CD4-positive, CD25-positive, alpha-beta regulatory T cell (primary cell): ENCODE measurements at regions not wholly inside any gene's neighbourhood (a gene's known extent, or its start where the extent isn't known, plus 50 kb on each side); places are given as distances from the start of the nearest gene placed in this dataset.

Source experiments
- ATAC-seq, 2 donors: fragments of 150-1000 bp; cut with Tn5 transposase; one replicate each; pipeline ENCODE4 v1.10.0; 2021; ENCODE audit warnings: low read depth in 2 of 2, moderate number of reproducible peaks in 2 of 2, moderate library complexity in 1 of 2
- DNase-seq, 3 donors: peaks; one replicate each; pipeline versions ENCODE4 v3.0.0 to v3.0.0-alpha.2; 2012 to 2022; ENCODE audit warnings: mixed read lengths in 1 of 3
- H3K27ac ChIP-seq: one replicate; pipeline ENCODE4 v1.7.0; 2013; ENCODE audit warnings: mild to moderate bottlenecking, low read length; ENCODE audit not compliant: insufficient read depth, poor library complexity, severe bottlenecking
- H3K27me3 ChIP-seq: one replicate; pipeline ENCODE4 v1.7.0; 2013; ENCODE audit warnings: low read length; ENCODE audit not compliant: control insufficient read depth, insufficient read depth
- H3K36me3 ChIP-seq: one replicate; pipeline ENCODE4 v1.7.0; 2013; ENCODE audit warnings: mild to moderate bottlenecking, low read length, moderate library complexity; ENCODE audit not compliant: control insufficient read depth, insufficient read depth
- H3K4me1 ChIP-seq: 2 replicates; pipeline ENCODE4 v1.7.0; 2013; ENCODE audit warnings: mild to moderate bottlenecking, low read length; ENCODE audit not compliant: insufficient read depth, control insufficient read depth, poor library complexity, severe bottlenecking
- H3K4me3 ChIP-seq: one replicate; pipeline ENCODE4 v1.7.0; 2013; ENCODE audit warnings: low read depth, mild to moderate bottlenecking, low read length, moderate library complexity
- H3K9me3 ChIP-seq, 2 experiments: 1 replicate in 1 of 2; 2 replicates in 1 of 2; pipeline ENCODE4 v1.7.0; 2013; ENCODE audit warnings: low read length in 2 of 2, mild to moderate bottlenecking in 1 of 2, moderate library complexity in 1 of 2; ENCODE audit not compliant: control insufficient read depth in 2 of 2
- H3K27ac Mint-ChIP-seq, 3 donors: one replicate each; pipeline ENCODE4 v1.8.0; 2020 to 2022; ENCODE audit warnings: mild to moderate bottlenecking in 3 of 3, mixed read lengths in 3 of 3, moderate library complexity in 2 of 3
- H3K27me3 Mint-ChIP-seq: one replicate; pipeline ENCODE4 v1.8.0; 2022; ENCODE audit warnings: mild to moderate bottlenecking, mixed read lengths
- H3K36me3 Mint-ChIP-seq: one replicate; pipeline ENCODE4 v1.8.0; 2020; ENCODE audit warnings: mixed read lengths
- H3K4me1 Mint-ChIP-seq, 4 donors: one replicate each; pipeline ENCODE4 v1.8.0; 2020 to 2022; ENCODE audit warnings: mixed read lengths in 4 of 4, mild to moderate bottlenecking in 1 of 4
- H3K4me3 Mint-ChIP-seq, 4 donors: one replicate each; pipeline ENCODE4 v1.8.0; 2020 to 2022; ENCODE audit warnings: mild to moderate bottlenecking in 4 of 4, mixed read lengths in 4 of 4, moderate library complexity in 3 of 4
- H3K9me3 Mint-ChIP-seq, 7 donors: one replicate each; pipeline ENCODE4 v1.8.0; 2020 to 2022; ENCODE audit warnings: mixed read lengths in 7 of 7, mild to moderate bottlenecking in 3 of 7, moderate library complexity in 2 of 7

DNA sequence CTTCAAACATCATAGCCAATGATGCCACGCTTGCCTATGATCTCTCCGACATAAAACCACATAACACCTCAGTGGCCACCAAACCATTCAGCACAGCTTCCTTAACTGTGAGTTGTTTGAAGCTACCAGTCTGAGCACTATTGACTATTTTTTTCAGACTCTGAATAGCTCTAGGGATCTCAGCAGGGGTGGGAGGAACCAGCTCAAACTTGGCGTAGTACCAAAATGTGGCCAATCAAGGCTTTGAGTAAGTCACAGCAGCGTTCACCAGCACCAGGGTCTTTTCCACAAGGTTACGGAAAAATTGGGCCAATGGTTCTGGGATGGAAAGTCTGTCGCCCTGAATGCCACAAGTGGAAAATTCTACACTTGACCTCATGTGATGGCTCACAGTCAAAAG is 70.6 kb downstream of the SMPDL3A start:
- H3K9me3 Mint-ChIP-seq: peaks cover 0 to 2% (median 0%) of the 10 kb centered on the region in 7 donors
- Histone ChIP-seq H3K4me3 (no peak overlapping the region), H3K9me3 (no peaks in the 10 kb centered on the region), H3K36me3 (no peaks in the 10 kb centered on the region), H3K27ac (no peak overlapping the region), H3K4me1 (no peaks in the 10 kb centered on the region), H3K27me3 (no peaks in the 10 kb centered on the region)
- no peaks in the 10 kb centered on the region for H3K27me3 Mint-ChIP-seq
- ATAC-seq (no peak), DNase-seq (no peak)
- no peaks in the 10 kb centered on the region for H3K4me1 Mint-ChIP-seq
- H3K27ac Mint-ChIP-seq: no peak overlapping the region
- no peaks in the 10 kb centered on the region for H3K36me3 Mint-ChIP-seq
- H3K4me3 Mint-ChIP-seq: no peak overlapping the region

DNA sequence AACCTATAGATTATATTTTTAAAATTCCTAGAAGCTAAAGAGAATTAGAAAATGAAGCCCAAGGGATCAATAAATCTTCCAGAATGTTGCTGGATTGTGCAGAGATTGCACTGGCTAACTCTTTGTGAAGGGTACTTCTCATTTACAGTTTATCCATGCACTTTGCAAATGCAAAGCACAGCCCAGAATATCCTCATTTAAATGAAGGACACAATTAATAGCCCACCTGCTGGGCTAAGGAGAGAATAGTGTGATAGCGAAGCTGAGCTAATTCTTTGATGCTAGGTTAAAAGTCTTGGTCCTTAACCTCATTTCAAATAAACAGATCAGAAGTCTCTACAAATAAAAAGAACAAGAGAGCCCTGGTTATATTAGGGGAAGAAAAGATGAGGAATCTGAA is 72.5 kb downstream of the SMPDL3A start:
- no peaks in the 10 kb centered on the region for H3K36me3 ChIP-seq
- no peaks in the 10 kb centered on the region for H3K9me3 ChIP-seq
- Mint-ChIP-seq H3K9me3 (peaks cover 0 to 2% (median 0%) of the 10 kb centered on the region in 7 donors), H3K4me3 (no peak overlapping the region), H3K27me3 (no peaks in the 10 kb centered on the region), H3K27ac (no peak overlapping the region), H3K36me3 (no peaks in the 10 kb centered on the region), H3K4me1 (no peaks in the 10 kb centered on the region)
- H3K4me1 ChIP-seq: no peaks in the 10 kb centered on the region
- ATAC-seq (no peak), DNase-seq (no peak)
- H3K27ac ChIP-seq: no peak overlapping the region
- no peaks in the 10 kb centered on the region for H3K27me3 ChIP-seq
- no peak overlapping the region for H3K4me3 ChIP-seq

DNA sequence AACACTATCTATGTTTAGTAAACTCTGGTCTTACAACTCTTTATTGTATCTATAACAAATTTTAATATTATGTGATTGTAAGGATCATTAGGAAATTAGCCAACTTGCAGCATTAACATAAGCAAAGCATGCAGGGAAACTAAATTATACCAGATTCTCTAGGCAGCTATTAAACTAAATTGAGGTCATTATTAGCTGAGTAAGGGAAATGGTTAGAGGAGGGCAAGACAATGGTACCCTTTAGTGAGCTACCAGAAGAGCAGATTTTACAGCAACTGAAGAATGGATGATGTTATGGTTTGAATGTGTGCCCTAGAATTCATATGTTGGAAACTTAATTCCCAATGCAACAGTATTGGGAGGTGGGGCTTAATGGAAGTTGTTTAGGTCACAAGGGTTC is 79.1 kb downstream of the SMPDL3A start:
- DNase-seq (no peak), ATAC-seq (no peak)
- Histone ChIP-seq H3K27me3 (no peaks in the 10 kb centered on the region), H3K27ac (no peak overlapping the region), H3K4me3 (no peak overlapping the region), H3K4me1 (no peaks in the 10 kb centered on the region), H3K36me3 (no peaks in the 10 kb centered on the region), H3K9me3 (no peaks in the 10 kb centered on the region)
- no peak overlapping the region for H3K4me3 Mint-ChIP-seq
- H3K36me3 Mint-ChIP-seq: no peaks in the 10 kb centered on the region
- H3K27ac Mint-ChIP-seq: no peak overlapping the region
- no peaks in the 10 kb centered on the region for H3K4me1 Mint-ChIP-seq
- no peaks in the 10 kb centered on the region for H3K27me3 Mint-ChIP-seq
- peaks cover 0 to 3% (median 0%) of the 10 kb centered on the region in 7 donors for H3K9me3 Mint-ChIP-seq

DNA sequence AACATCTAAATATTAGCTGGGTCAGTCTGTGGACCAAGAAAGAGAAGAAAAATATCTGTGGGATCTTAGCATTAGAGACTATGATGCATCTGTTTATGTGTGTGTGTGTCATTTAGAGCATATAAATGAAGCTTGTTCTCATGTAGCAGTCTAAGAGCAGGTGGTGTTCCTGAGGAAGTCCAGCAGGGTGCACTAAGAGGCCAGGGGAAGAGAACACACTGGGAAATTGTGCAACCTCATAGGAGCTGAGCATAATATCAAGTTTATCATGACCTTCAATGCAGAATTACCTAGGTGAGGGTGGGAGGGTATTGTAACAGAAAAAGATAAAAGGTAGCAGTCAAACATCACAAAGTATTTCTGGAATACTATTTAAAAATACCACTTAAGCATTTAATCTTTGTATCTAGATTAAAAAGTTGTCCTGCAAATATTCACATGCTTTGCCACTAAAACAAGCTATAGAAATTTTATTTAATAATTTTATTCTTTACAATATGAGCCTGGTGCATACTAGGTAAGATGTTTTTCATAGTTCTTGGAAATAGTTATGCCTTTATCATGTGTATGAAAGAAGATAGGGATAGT is 80.5 kb downstream of the SMPDL3A start:
- Mint-ChIP-seq H3K4me3 (no peak overlapping the region), H3K4me1 (no peaks in the 10 kb centered on the region), H3K36me3 (no peaks in the 10 kb centered on the region), H3K27me3 (no peaks in the 10 kb centered on the region), H3K9me3 (peaks cover 0 to 5% (median 0%) of the 10 kb centered on the region in 7 donors), H3K27ac (no peak overlapping the region)
- Histone ChIP-seq H3K4me3 (no peak overlapping the region), H3K9me3 (no peaks in the 10 kb centered on the region), H3K27me3 (no peaks in the 10 kb centered on the region), H3K27ac (no peak overlapping the region), H3K4me1 (no peaks in the 10 kb centered on the region), H3K36me3 (no peaks in the 10 kb centered on the region)
- ATAC-seq (no peak), DNase-seq (peak in 1 of 3 donors; percentile 15)

DNA sequence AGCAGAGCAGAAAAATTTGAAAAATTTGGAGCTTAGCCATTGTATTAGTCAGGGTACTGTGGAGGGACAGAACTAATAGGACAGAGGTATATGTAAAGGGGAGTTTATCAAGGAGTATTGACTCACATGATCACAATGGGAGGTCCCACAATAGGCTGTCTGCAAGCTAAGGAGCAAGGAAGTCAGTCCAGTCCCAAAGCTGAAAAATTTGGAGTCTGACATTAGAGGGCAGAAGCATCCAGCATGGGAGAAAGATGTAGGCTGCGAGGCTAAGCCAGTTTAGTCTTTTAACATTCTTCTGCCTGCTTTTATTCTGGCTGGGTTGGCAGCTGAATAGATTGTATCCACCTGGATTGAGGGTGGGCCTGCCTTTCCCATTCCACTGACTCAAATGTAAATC is 82.0 kb downstream of the SMPDL3A start:
- Mint-ChIP-seq H3K9me3 (peaks cover 0 to 5% (median 0%) of the 10 kb centered on the region in 7 donors), H3K27ac (peak overlapping the region in 1 of 3 donors; percentile 11), H3K36me3 (no peaks in the 10 kb centered on the region), H3K27me3 (no peaks in the 10 kb centered on the region), H3K4me1 (no peaks in the 10 kb centered on the region), H3K4me3 (no peak overlapping the region)
- ATAC-seq (no peak), DNase-seq (no peak)
- Histone ChIP-seq H3K4me1 (no peaks in the 10 kb centered on the region), H3K4me3 (no peak overlapping the region), H3K9me3 (no peaks in the 10 kb centered on the region), H3K27me3 (no peaks in the 10 kb centered on the region), H3K27ac (no peak overlapping the region), H3K36me3 (no peaks in the 10 kb centered on the region)

DNA sequence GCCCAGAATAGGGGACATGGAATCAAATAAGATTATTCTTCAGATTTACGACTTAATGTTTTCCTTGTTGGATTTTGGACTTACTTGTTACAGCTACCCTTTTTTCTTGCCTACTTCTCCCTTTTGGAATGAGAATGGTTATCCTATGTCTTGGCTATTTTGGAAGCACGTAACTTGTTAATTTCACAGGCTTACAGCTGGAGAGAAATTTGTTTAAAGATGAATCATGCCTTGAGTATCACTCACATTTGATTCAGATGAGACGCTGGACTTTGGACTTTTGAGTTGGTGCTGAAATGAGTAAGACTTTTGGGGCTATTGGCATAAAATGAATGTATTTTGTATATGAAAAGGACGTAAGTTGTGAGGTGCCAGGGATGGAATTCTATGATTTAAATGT is 83.3 kb downstream of the SMPDL3A start:
- DNase-seq: no peak
- Mint-ChIP-seq H3K4me3 (no peak overlapping the region), H3K4me1 (no peaks in the 10 kb centered on the region), H3K9me3 (peaks cover 0 to 7% (median 0%) of the 10 kb centered on the region in 7 donors), H3K27me3 (no peaks in the 10 kb centered on the region), H3K36me3 (no peaks in the 10 kb centered on the region), H3K27ac (no peak overlapping the region)
- H3K9me3 ChIP-seq: no peaks in the 10 kb centered on the region
- no peaks in the 10 kb centered on the region for H3K36me3 ChIP-seq
- no peak overlapping the region for H3K4me3 ChIP-seq
- H3K27ac ChIP-seq: no peak overlapping the region
- no peak for ATAC-seq
- no peaks in the 10 kb centered on the region for H3K27me3 ChIP-seq
- H3K4me1 ChIP-seq: no peaks in the 10 kb centered on the region

DNA sequence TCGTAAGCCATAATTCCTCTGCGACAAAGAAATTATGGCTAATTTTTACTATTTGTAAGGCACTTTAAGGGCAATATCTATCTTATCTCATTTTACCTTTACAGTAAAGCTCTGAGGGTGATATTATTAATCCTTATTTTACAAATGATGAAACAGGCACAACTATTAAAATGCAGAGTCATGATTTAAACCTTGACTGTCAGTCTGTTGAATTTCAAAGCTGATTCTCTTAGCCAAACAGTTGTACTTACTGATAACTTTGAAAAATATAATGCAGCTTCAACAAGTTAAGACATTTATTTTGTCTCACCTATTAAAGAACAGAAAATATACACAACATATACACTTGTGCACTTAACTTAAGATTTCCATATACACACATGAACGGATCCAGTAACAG is 88.2 kb downstream of the SMPDL3A start:
- H3K9me3 ChIP-seq: no peaks in the 10 kb centered on the region
- H3K36me3 ChIP-seq: no peaks in the 10 kb centered on the region
- H3K27ac Mint-ChIP-seq: no peak overlapping the region
- H3K27me3 ChIP-seq: no peaks in the 10 kb centered on the region
- DNase-seq (no peak), ATAC-seq (no peak)
- H3K4me1 ChIP-seq: no peaks in the 10 kb centered on the region
- H3K27ac ChIP-seq: no peak overlapping the region
- H3K4me3 Mint-ChIP-seq: no peak overlapping the region
- H3K36me3 Mint-ChIP-seq: no peaks in the 10 kb centered on the region
- no peaks in the 10 kb centered on the region for H3K27me3 Mint-ChIP-seq
- no peak overlapping the region for H3K4me3 ChIP-seq
- H3K4me1 Mint-ChIP-seq: no peaks in the 10 kb centered on the region
- peaks cover 2 to 12% (median 4%) of the 10 kb centered on the region in 7 donors for H3K9me3 Mint-ChIP-seq

DNA sequence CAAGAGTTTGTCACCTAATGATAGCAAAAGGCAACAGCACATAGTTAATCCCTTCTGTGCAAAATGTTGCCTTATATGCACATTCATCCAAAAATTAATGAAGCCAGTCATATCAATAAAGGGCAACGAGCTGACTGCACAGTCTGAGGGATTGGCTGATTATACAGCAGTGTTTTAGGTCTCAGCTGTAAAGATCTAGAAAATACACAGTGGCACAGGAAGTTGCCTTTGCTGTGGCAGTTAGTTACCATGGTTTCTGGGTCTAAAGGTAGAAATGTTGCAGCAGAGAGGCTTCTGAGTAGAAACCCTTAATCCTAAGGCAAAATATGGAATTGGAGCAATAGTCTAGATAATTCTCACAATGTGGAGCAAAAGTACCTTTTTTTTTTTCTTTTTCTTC is 89.7 kb downstream of the SMPDL3A start:
- H3K4me1 Mint-ChIP-seq: no peaks in the 10 kb centered on the region
- no peaks in the 10 kb centered on the region for H3K27me3 Mint-ChIP-seq
- no peak overlapping the region for H3K4me3 Mint-ChIP-seq
- no peaks in the 10 kb centered on the region for H3K36me3 Mint-ChIP-seq
- H3K9me3 Mint-ChIP-seq: peaks cover 6 to 12% (median 6%) of the 10 kb centered on the region in 7 donors
- ATAC-seq (no peak), DNase-seq (no peak)
- Histone ChIP-seq H3K4me3 (no peak overlapping the region), H3K27ac (no peak overlapping the region), H3K4me1 (no peaks in the 10 kb centered on the region), H3K27me3 (no peaks in the 10 kb centered on the region), H3K36me3 (no peaks in the 10 kb centered on the region), H3K9me3 (no peaks in the 10 kb centered on the region)
- no peak overlapping the region for H3K27ac Mint-ChIP-seq
